NCI-H226 (cell line): ENCODE measurements at regions not wholly inside any gene's neighbourhood (a gene's known extent, or its start where the extent isn't known, plus 50 kb on each side); places are given as distances from the start of the nearest gene placed in this dataset.
"Not testable (repeated sequence)": the region's sequence is repeated elsewhere in the genome, so short reads cannot be mapped to it uniquely, and the experiment has no call there.

ENCODE experiments used
- DNase-seq: peaks from one replicate; pipeline ENCODE4 v3.0.0-alpha.2; 2015

- no peak for DNase-seq
Observed at GRCh38 chr11:47928426-47928825, 51.9 kb upstream of the PTPRJ start.

- peak; percentile 78 for DNase-seq
Observed at GRCh38 chr11:47924184-47924691, 56.1 kb upstream of the PTPRJ start.

GRCh38 chr11:47923667-47924066 lies 56.7 kb upstream of the PTPRJ start:
- no peak for DNase-seq

GRCh38 chr11:47921080-47921555 lies 59.2 kb upstream of the PTPRJ start:
- not testable (repeated sequence) for DNase-seq

- DNase-seq, result peak; percentile 39
Observed at GRCh38 chr11:47918882-47919495, 61.4 kb upstream of the PTPRJ start.

- no peak for DNase-seq
Observed at GRCh38 chr11:47918370-47918690, 62.0 kb upstream of the PTPRJ start.

GRCh38 chr11:47917599-47918369 lies 62.6 kb upstream of the PTPRJ start:
- DNase-seq, result peak; percentile 100

- peak; percentile 61 for DNase-seq
Observed at GRCh38 chr11:47916361-47916841, 64.0 kb upstream of the PTPRJ start.

- no peak for DNase-seq
Observed at GRCh38 chr11:47915783-47916182, 64.6 kb upstream of the PTPRJ start.

GRCh38 chr11:47915374-47915773 lies 65.0 kb upstream of the PTPRJ start:
- no peak for DNase-seq

GRCh38 chr11:47914743-47915142 lies 65.6 kb upstream of the PTPRJ start:
- peak; percentile 23 for DNase-seq

- no peak for DNase-seq
Observed at GRCh38 chr11:47913529-47914244, 65.5 kb upstream of the NUP160 start.

GRCh38 chr11:47912843-47913437 lies 64.8 kb upstream of the NUP160 start:
- DNase-seq, result no peak

GRCh38 chr11:47911149-47911548 lies 63.0 kb upstream of the NUP160 start:
- no peak for DNase-seq

GRCh38 chr11:47908198-47908597 lies 60.0 kb upstream of the NUP160 start:
- peak; percentile 84 for DNase-seq

GRCh38 chr11:47907499-47907898 lies 59.3 kb upstream of the NUP160 start:
- peak; percentile 93 for DNase-seq

- DNase-seq, result no peak
Observed at GRCh38 chr11:47906066-47906465, 57.9 kb upstream of the NUP160 start.

GRCh38 chr11:47905358-47906059 lies 57.4 kb upstream of the NUP160 start:
- DNase-seq, result peak; percentile 99

- no peak for DNase-seq
Observed at GRCh38 chr11:47904808-47905207, 56.7 kb upstream of the NUP160 start.

- DNase-seq, result no peak
Observed at GRCh38 chr11:47904048-47904447, 55.9 kb upstream of the NUP160 start.

- DNase-seq, result no peak
Observed at GRCh38 chr11:47899801-47900200, 51.7 kb upstream of the NUP160 start.
